ENCODE measurements at regions not wholly inside any gene's neighbourhood (a gene's known extent, or its start where the extent isn't known, plus 50 kb on each side); places are given as distances from the start of the nearest gene placed in this dataset.

- TF ChIP-seq CTCF (IDR thresholded peaks at IDR 0.05; ENCODE audit: extremely low read depth, insufficient read depth, missing control alignments) = no peak
- no peak for DNase-seq (ENCODE audit: low spot score)
- in situ Hi-C loops (cut with MboI; ENCODE audit: low pct_unique_long_range_greater_than_20kb, low sequenced_read_pairs, unreplicated experiment) = no loop called here
These were observed 761.9 kb upstream of the CXADR start for GRCh38 chr21:16750926-16751325.

DNA sequence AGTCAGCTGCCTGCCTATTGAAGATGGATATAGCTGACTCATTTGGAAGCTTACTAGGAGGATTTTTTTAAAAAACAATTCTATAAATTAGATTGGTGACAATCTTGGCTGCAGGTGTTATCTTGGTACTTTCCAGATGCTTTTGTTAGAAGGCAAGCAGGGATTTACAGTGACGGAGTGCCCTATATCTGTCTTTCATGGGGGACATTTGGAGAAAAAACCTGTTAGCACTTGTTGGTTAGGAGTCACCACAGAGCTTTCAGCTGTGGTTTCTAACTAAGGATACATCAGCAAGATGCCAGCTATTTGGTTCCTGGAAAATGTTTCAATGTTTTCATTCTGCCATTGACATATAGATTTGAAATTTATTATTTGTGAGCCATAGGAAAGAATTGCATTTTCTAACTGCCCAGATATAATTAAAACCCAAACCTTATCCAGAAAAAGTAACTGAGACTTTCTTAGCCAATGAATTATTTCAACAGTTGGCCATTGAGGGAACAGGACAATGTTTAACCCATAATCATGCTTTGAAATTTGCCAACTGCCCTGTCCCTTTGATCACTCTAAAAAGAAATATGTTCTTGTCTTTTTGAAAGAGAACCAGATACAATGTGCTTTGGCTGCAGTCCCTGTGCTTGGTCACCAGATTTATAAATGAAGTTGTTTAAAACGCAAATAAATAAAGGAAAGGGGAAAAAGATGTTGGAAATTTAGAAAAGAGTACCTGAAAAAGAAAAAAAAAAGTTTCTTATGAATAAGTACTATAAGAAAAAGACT lies 761.0 kb upstream of the CXADR start:
- no peak for TF ChIP-seq CTCF (IDR thresholded peaks at IDR 0.05; ENCODE audit: extremely low read depth, insufficient read depth, missing control alignments)
- DNase-seq (ENCODE audit: low spot score) = no peak
- in situ Hi-C loops (cut with MboI; ENCODE audit: low pct_unique_long_range_greater_than_20kb, low sequenced_read_pairs, unreplicated experiment) = no loop called here

GRCh38 chr21:16752475-16752857 lies 760.4 kb upstream of the CXADR start:
- in situ Hi-C loops (cut with MboI; ENCODE audit: low pct_unique_long_range_greater_than_20kb, low sequenced_read_pairs, unreplicated experiment) = no loop called here
- no peak for TF ChIP-seq CTCF (IDR thresholded peaks at IDR 0.05; ENCODE audit: extremely low read depth, insufficient read depth, missing control alignments)

GRCh38 chr21:16755061-16755460 lies 757.8 kb upstream of the CXADR start:
- no peak for DNase-seq (ENCODE audit: low spot score)
- in situ Hi-C loops (cut with MboI; ENCODE audit: low pct_unique_long_range_greater_than_20kb, low sequenced_read_pairs, unreplicated experiment) = no loop called here
- no peak for TF ChIP-seq CTCF (IDR thresholded peaks at IDR 0.05; ENCODE audit: extremely low read depth, insufficient read depth, missing control alignments)

More at GRCh38 chr21:16752475-16752857, 760.4 kb upstream of the CXADR start:
- no peak for DNase-seq (ENCODE audit: low spot score)

DNA sequence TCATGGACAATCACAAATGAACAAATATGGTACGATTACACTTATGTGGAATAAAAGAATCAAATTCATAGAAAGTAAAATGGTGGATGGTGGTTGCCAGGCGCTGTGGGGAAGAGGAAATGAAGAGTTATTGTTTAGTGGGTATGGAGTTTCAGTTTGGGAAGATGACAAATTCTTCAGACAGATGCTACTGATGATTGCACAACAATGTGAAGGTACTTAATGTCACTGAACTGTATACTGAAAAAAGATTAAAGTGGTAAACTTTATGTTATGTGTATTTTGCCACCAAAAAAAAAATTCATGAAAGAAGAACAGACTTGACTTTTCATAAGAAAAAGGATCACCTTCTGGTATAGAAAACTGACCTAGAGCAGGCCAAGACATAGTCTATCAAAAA lies 745.6 kb upstream of the CXADR start:
- TF ChIP-seq CTCF (IDR thresholded peaks at IDR 0.05; ENCODE audit: extremely low read depth, insufficient read depth, missing control alignments) = no peak
- DNase-seq (ENCODE audit: low spot score) = no peak
- in situ Hi-C loops (cut with MboI; ENCODE audit: low pct_unique_long_range_greater_than_20kb, low sequenced_read_pairs, unreplicated experiment) = no loop called here

- in situ Hi-C loops (cut with MboI; ENCODE audit: low pct_unique_long_range_greater_than_20kb, low sequenced_read_pairs, unreplicated experiment) = no loop called here
- TF ChIP-seq CTCF (IDR thresholded peaks at IDR 0.05; ENCODE audit: extremely low read depth, insufficient read depth, missing control alignments) = no peak
- DNase-seq (ENCODE audit: low spot score) = no peak
These were observed 744.7 kb upstream of the CXADR start for GRCh38 chr21:16768096-16768495.
